NOMO-1 treated with dmso at 0.1 percent for 144 hours (cell line): ENCODE measurements at regions not wholly inside any gene's neighbourhood (a gene's known extent, or its start where the extent isn't known, plus 50 kb on each side); places are given as distances from the start of the nearest gene placed in this dataset.

Source experiments
- DNase-seq: peaks from one replicate; lab custom pipeline; 2025; ENCODE audit not compliant: unreplicated experiment; lab: John Stamatoyannopoulos, UW

DNA sequence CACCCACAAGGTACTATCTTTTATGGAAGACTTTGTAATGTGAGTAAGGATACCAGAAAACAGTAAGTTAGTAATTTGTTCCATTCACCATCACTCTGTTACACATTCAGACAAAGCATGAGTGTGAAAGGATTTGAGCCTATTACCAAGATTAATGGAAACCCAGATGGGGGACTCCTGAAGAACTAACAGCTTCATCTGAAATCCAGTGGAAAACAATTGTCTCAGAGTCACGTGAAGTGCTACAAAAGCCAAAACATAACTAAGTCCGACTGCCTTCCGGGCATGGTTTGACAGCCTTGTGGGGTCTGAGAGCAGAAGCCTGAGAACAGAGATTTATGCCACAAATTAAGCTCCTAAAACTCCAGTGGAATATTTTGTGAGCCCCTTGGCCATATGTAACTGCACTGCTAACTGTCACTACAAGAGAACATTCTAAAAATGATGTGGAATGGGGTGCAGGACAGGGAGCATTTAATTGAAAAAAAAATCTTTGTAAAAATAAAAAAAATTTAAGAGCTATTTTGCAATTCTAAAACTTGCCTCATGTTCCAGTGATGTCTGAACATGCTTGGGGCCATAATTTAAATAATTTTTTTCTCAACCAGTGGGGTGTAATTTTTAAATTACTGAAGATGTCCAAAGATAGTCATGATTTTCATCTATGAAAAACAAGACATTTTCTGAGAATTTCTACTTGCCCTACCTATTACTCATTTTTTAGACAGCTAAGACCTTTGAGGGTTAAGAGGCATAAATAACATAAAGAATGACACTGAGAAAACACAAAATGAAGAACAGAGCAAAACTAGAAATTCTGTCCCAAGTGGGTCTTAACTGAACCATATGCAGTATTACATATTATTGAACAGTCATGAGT is 555.0 kb downstream of the INHBA start:
- DNase-seq: no peak

- DNase-seq: no peak
Observed at GRCh38 chr7:41146429-41146828, 556.5 kb downstream of the INHBA start.

- no peak for DNase-seq
Observed at GRCh38 chr7:41145656-41146055, 557.2 kb downstream of the INHBA start.

- no peak for DNase-seq
Observed at GRCh38 chr7:41142904-41143473, 559.9 kb downstream of the INHBA start.

DNA sequence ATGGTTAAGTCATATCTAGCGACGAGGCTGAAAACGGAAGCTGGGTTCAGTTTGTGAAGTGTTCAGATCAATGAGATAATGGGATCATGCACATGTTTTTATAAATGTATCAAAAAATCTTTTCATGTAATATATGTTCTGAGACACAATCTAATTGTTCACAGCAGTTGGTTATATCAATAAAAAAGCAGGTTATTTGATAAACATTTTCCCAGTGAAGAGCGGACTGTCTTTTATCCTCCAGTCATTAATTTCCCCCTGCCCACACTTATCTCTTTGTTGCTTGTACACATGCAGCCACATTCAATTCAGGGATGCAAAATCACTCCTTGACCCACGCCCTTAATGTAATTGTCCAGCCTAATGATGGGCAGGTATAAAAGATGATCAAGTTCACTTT is 563.1 kb downstream of the INHBA start:
- no peak for DNase-seq

DNA sequence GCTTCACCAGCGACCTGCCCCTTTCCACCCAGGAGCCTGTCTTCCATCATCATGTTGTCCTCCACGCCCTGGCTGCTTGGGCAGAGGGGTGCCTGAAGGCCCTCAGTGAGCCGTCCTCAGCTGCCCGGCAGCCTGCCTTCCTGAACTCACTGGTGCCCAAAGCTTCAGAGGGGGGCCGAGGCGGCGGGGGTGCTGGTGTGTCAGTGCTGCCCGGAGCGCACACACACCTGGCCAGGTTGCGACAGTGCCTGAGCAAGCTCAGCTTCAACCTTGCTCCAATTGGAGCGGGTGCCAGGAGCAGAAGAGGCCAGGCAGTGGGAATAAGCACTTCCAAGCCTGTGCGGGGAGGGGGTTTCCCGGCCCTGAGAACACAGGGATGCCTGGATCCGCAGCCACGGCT is 566.3 kb downstream of the INHBA start:
- no peak for DNase-seq

GRCh38 chr7:41135511-41135910 is 567.4 kb downstream of the INHBA start:
- DNase-seq: no peak

- DNase-seq: peak; percentile 61
Observed at GRCh38 chr7:41134300-41135255, 568.3 kb downstream of the INHBA start.

DNA sequence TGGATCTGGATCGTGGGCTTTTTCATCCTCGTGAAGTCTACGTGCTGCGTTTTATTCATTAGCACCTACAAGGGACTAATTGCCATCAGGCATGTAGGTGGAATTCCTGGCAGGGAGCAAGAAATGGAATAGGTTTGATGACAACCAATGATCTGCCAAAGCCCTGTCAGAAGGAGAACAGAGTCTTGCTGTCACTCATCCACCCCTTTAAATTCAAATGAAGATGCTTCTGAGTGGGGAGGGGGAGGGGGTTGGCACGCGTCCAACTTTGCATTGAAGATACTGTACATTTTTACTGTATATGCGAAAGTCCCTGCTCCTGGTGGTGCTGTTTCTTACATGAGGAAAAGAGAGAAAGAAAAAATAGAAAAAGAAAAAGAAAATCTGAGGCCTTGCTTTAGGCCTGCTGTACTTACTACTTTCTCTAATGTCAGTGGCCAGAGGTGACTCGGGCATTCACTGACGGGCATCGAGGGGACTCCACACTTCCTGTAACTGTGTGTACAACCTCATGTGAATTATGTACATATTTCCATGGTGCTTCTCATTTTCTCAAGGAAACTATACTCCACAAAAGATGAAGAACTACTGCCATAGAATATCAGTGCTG is 569.1 kb downstream of the INHBA start:
- no peak for DNase-seq

- DNase-seq: no peak
Observed at GRCh38 chr7:41131956-41132355, 570.9 kb downstream of the INHBA start.

GRCh38 chr7:41130561-41131236 is 572.2 kb downstream of the INHBA start:
- DNase-seq: no peak

GRCh38 chr7:41130086-41130485 is 572.8 kb downstream of the INHBA start:
- DNase-seq: no peak

DNA sequence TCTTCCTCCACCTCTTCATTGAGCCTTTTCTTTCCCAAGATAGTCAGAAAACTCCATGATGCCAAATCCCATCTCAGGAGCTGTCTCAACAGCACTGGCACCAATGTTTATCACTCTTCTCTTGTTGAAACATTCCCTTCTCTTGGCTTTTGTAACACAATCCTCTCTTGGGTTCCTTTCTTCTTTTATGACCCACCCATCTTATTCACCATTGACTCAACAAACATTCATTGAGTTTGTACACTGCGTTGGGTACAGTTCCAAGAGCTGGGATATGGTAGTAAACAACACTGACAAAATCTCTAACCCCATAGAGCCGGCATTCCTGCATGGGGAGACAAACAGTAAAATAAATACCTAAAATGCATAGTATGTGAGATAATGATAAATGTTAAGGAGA is 577.5 kb downstream of the INHBA start:
- DNase-seq: no peak

- peak; percentile 67 for DNase-seq
Observed at GRCh38 chr7:41122256-41122987, 580.5 kb downstream of the INHBA start.

- DNase-seq: no peak
Observed at GRCh38 chr7:41121228-41121627, 581.7 kb downstream of the INHBA start.

- DNase-seq: no peak
Observed at GRCh38 chr7:41118486-41118885, 584.4 kb downstream of the INHBA start.

GRCh38 chr7:41117431-41117830 is 585.5 kb downstream of the INHBA start:
- DNase-seq: no peak

DNA sequence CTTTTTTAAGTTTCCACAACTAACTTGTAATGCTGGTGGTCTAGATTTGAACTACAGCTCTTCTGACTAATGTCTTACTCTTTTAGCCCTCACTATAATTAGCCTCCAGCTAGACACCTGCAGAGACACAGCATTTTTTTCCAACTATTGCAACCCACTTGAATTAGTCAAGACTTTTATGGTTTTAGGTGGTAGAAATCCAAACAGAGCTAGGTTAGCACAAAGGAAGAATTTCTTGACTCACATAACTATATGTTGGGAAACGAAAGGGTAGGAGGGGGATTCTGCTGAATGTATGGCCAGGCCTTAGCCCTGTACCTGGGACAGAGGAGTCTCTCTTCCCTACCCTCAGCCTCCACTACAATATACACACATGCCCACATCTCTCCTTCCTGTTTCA is 586.1 kb downstream of the INHBA start:
- no peak for DNase-seq

GRCh38 chr7:41116337-41116736 is 586.6 kb downstream of the INHBA start:
- DNase-seq: no peak

GRCh38 chr7:41114691-41115090 is 588.2 kb downstream of the INHBA start:
- DNase-seq: no peak
